Activated CD8-positive, alpha-beta T cell treated with anti-CD3 and anti-CD28 coated beads for 36 hours (primary cell): ENCODE measurements at regions not wholly inside any gene's neighbourhood (a gene's known extent, or its start where the extent isn't known, plus 50 kb on each side); places are given as distances from the start of the nearest gene placed in this dataset.

ENCODE experiments used
- ATAC-seq: fragments of 200-7000 bp; cut with Tn5 transposase; one replicate; pipeline ENCODE4 v1.10.0; 2021; ENCODE audit warnings: mild to moderate bottlenecking, moderate library complexity
- CTCF ChIA-PET: fragments of 350-600 bp; sonication (Branson Sonifier 250); formaldehyde crosslinking; loops from one replicate; lab custom pipeline; 2021; ENCODE audit warnings: antibody characterized with exemption; lab: Charles Lee
- POLR2A ChIA-PET: fragments of 350-600 bp; sonication (Branson Sonifier 250); formaldehyde crosslinking; loops from one replicate; lab custom pipeline; 2021; ENCODE audit warnings: antibody characterized with exemption; lab: Charles Lee
- DNase-seq: peaks from one replicate; pipeline ENCODE4 v3.0.0-alpha.2; 2020
- H3K27ac Mint-ChIP-seq: one replicate; pipeline ENCODE4 v1.8.0; 2021; ENCODE audit warnings: mild to moderate bottlenecking, mixed read lengths
- H3K27me3 Mint-ChIP-seq: one replicate; pipeline ENCODE4 v1.8.0; 2021; ENCODE audit warnings: mixed read lengths
- H3K36me3 Mint-ChIP-seq: one replicate; pipeline ENCODE4 v1.8.0; 2021; ENCODE audit warnings: low read depth, mixed read lengths
- H3K4me1 Mint-ChIP-seq: one replicate; pipeline ENCODE4 v1.8.0; 2021; ENCODE audit warnings: low read depth, mixed read lengths
- H3K4me3 Mint-ChIP-seq: one replicate; pipeline ENCODE4 v1.8.0; 2021; ENCODE audit warnings: mild to moderate bottlenecking, moderate library complexity, mixed read lengths
- H3K9me3 Mint-ChIP-seq: one replicate; pipeline ENCODE4 v1.8.0; 2021; ENCODE audit warnings: mixed read lengths
- CTCF ChIP-seq: fragments of 200-600 bp; IDR thresholded peaks from one replicate; pipeline ENCODE4 v1.8.0; 2022; ENCODE audit warnings: antibody characterized with exemption, mild to moderate bottlenecking
- intact Hi-C: fragments of 100-400 bp; cut with micrococcal nuclease; formaldehyde crosslinking; loops from one replicate; pipeline ENCODE4 v1.10.0; 2022

- peaks cover 2% of the 10 kb centered on the region for H3K36me3 Mint-ChIP-seq
- intact Hi-C loops, result no loop called here
- no peak for TF ChIP-seq CTCF
- H3K4me1 Mint-ChIP-seq, result no peaks in the 10 kb centered on the region
- no peak overlapping the region for H3K4me3 Mint-ChIP-seq
- H3K27me3 Mint-ChIP-seq, result no peaks in the 10 kb centered on the region
- H3K9me3 Mint-ChIP-seq, result peaks cover 13% of the 10 kb centered on the region
- CTCF ChIA-PET, result no interaction called here
- no peak for ATAC-seq
- H3K27ac Mint-ChIP-seq, result no peak overlapping the region
- POLR2A ChIA-PET, result no interaction called here
- no peak for DNase-seq
These were observed 202.6 kb downstream of the TLR4 start for GRCh38 chr9:117906763-117907162.

GRCh38 chr9:117907420-117907819 lies 203.2 kb downstream of the TLR4 start:
- peaks cover 2% of the 10 kb centered on the region for H3K36me3 Mint-ChIP-seq
- H3K27ac Mint-ChIP-seq, result no peak overlapping the region
- ATAC-seq, result no peak
- DNase-seq, result no peak
- H3K27me3 Mint-ChIP-seq, result no peaks in the 10 kb centered on the region
- ChIA-PET CTCF (no interaction called here), POLR2A (no interaction called here)
- no peaks in the 10 kb centered on the region for H3K4me1 Mint-ChIP-seq
- intact Hi-C loops, result no loop called here
- H3K9me3 Mint-ChIP-seq, result peaks cover 13% of the 10 kb centered on the region
- no peak overlapping the region for H3K4me3 Mint-ChIP-seq
- TF ChIP-seq CTCF, result no peak

GRCh38 chr9:117916291-117916690 lies 212.1 kb downstream of the TLR4 start:
- Mint-ChIP-seq H3K36me3 (no peaks in the 10 kb centered on the region), H3K4me1 (no peaks in the 10 kb centered on the region), H3K4me3 (no peak overlapping the region), H3K27ac (no peak overlapping the region), H3K27me3 (no peaks in the 10 kb centered on the region), H3K9me3 (peaks cover 7% of the 10 kb centered on the region)
- ATAC-seq (no peak), DNase-seq (no peak)
- intact Hi-C loops, result no loop called here
- POLR2A ChIA-PET, result no interaction called here
- TF ChIP-seq CTCF, result no peak
- CTCF ChIA-PET, result no interaction called here

- ChIA-PET POLR2A (no interaction called here), CTCF (no interaction called here)
- Mint-ChIP-seq H3K36me3 (no peaks in the 10 kb centered on the region), H3K27ac (no peak overlapping the region), H3K9me3 (peaks cover 1% of the 10 kb centered on the region), H3K4me3 (no peak overlapping the region), H3K4me1 (no peaks in the 10 kb centered on the region), H3K27me3 (no peaks in the 10 kb centered on the region)
- no peak for TF ChIP-seq CTCF
- DNase-seq (no peak), ATAC-seq (no peak)
- intact Hi-C loops, result no loop called here
These were observed 213.7 kb downstream of the TLR4 start for GRCh38 chr9:117917873-117918272.

GRCh38 chr9:117919538-117919937 lies 215.3 kb downstream of the TLR4 start:
- POLR2A ChIA-PET, result no interaction called here

More at GRCh38 chr9:117919538-117919937, 215.3 kb downstream of the TLR4 start:
- Mint-ChIP-seq H3K27me3 (no peaks in the 10 kb centered on the region), H3K4me3 (no peak overlapping the region), H3K4me1 (no peaks in the 10 kb centered on the region), H3K27ac (no peak overlapping the region), H3K9me3 (peaks cover 1% of the 10 kb centered on the region), H3K36me3 (no peaks in the 10 kb centered on the region)
- ATAC-seq (no peak), DNase-seq (no peak)
- CTCF ChIA-PET, result no interaction called here
- no peak for TF ChIP-seq CTCF
- intact Hi-C loops, result no loop called here
